HCT116 (cell line): ENCODE measurements at regions not wholly inside any gene's neighbourhood (a gene's known extent, or its start where the extent isn't known, plus 50 kb on each side); places are given as distances from the start of the nearest gene placed in this dataset.

ENCODE experiments used
- ATAC-seq: fragments of 200-7000 bp; cut with Tn5 transposase; 2 replicates; pipeline ENCODE4 v1.9.1; 2020; ENCODE audit warnings: mild to moderate bottlenecking, moderate library complexity
- BruUV-seq: library from RNA; stranded (reverse); fragments of 400-500 nt; replicated peaks from 2 replicates; lab custom pipeline; 2021; lab: Mats Ljungman, UMichigan
- CTCF ChIA-PET: fragments of 300-600 bp; sonication (Branson Sonifier 250); formaldehyde crosslinking; loops from one replicate; lab custom pipeline; 2021; ENCODE audit warnings: antibody characterized with exemption; lab: Charles Lee
- POLR2A ChIA-PET: fragments of 300-600, 350-600 bp; sonication (Branson Sonifier 250); formaldehyde crosslinking; loops from one replicate; lab custom pipeline; 2021; ENCODE audit warnings: antibody characterized with exemption; lab: Charles Lee
- RAD21 ChIA-PET, 2 experiments: fragments of 300-600 bp; sonication (Branson Sonifier 250); formaldehyde crosslinking; loops; one replicate each; lab custom pipeline; 2023; ENCODE audit warnings: low total read pairs in 2 of 2; ENCODE audit not compliant: uncharacterized antibody in 2 of 2, unreplicated experiment in 2 of 2, low non-redundant PET in 1 of 2; lab: Charles Lee
- DNase-seq: peaks from one replicate; pipeline ENCODE4 v3.0.0-alpha.2; 2010; ENCODE audit warnings: low read depth, low spot score
- H2AFZ ChIP-seq: fragments of 200-600 bp; shearing (Covaris generic), sonication (generic); 2 replicates; pipeline ENCODE4 v1.6.1; 2017; ENCODE audit warnings: low read depth, mixed run types, mixed read lengths, antibody characterized with exemption, low read length; ENCODE audit not compliant: poor library complexity, severe bottlenecking
- H3K27ac ChIP-seq: 2 replicates; pipeline ENCODE4 v1.5.1; 2012; ENCODE audit warnings: low read depth, low read length
- H3K27me3 ChIP-seq: fragments of 200-600 bp; sonication (generic); 2 replicates; pipeline ENCODE4 v1.6.1; 2016; ENCODE audit warnings: mixed run types, low read length, mixed read lengths; ENCODE audit not compliant: insufficient read depth
- H3K36me3 ChIP-seq, 2 experiments: fragments of 200-500 bp in 1 of 2; fragments of 200-600 bp in 1 of 2; sonication (Bioruptor generic) in 1 of 2; sonication (generic) in 1 of 2; 2 replicates each; pipeline versions ENCODE4 v1.5.1 to v1.6.1; 2014 to 2016; ENCODE audit warnings: low read length in 2 of 2, inconsistent platforms in 1 of 2, mixed read lengths in 1 of 2, mixed run types in 1 of 2; ENCODE audit not compliant: insufficient read depth in 2 of 2, control insufficient read depth in 1 of 2
- H3K4me1 ChIP-seq, 2 experiments: fragments of 200-600 bp in 1 of 2; sonication (generic) in 1 of 2; 2 replicates each; pipeline versions ENCODE4 v1.5.1 to v1.6.1; 2012 to 2017; ENCODE audit warnings: low read length in 2 of 2, inconsistent platforms in 1 of 2, mild to moderate bottlenecking in 1 of 2, mixed read lengths in 1 of 2, mixed run types in 1 of 2, moderate library complexity in 1 of 2; ENCODE audit not compliant: insufficient read depth in 2 of 2, control insufficient read depth in 1 of 2
- H3K4me2 ChIP-seq: fragments of 200-600 bp; sonication (generic); 2 replicates; pipeline ENCODE4 v1.6.1; 2017; ENCODE audit warnings: mixed run types, low read length, mixed read lengths
- H3K4me3 ChIP-seq, 2 experiments: fragments of 200-600 bp in 1 of 2; sonication (generic) in 1 of 2; replicated peaks in 1 of 2; 2 replicates each; pipeline ENCODE4 v1.5.1; 2011 to 2016; ENCODE audit warnings: low read length in 2 of 2, control low read depth in 1 of 2, low read depth in 1 of 2, mild to moderate bottlenecking in 1 of 2, mixed read lengths in 1 of 2, mixed run types in 1 of 2
- H3K79me2 ChIP-seq: fragments of 200-600 bp; sonication (generic); 2 replicates; pipeline ENCODE4 v1.6.1; 2017; ENCODE audit warnings: mild to moderate bottlenecking, mixed run types, low read length, moderate library complexity, mixed read lengths; ENCODE audit not compliant: insufficient read depth
- H3K9ac ChIP-seq: fragments of 200-600 bp; sonication (generic); 2 replicates; pipeline ENCODE4 v1.6.1; 2016; ENCODE audit warnings: low read length, mixed read lengths
- H3K9me2 ChIP-seq: fragments of 200-600 bp; sonication (generic), shearing (Covaris generic); 2 replicates; pipeline ENCODE4 v1.6.1; 2017; ENCODE audit warnings: mixed run types, mild to moderate bottlenecking, moderate library complexity; ENCODE audit not compliant: insufficient read depth
- H3K9me3 ChIP-seq, 2 experiments: fragments of 200-500 bp in 1 of 2; fragments of 200-600 bp in 1 of 2; sonication (Bioruptor generic) in 1 of 2; sonication (generic) in 1 of 2; 2 replicates each; pipeline ENCODE4 v1.6.1; 2014 to 2017; ENCODE audit warnings: low read length in 2 of 2, mixed read lengths in 2 of 2, inconsistent platforms in 1 of 2, low read depth in 1 of 2, mild to moderate bottlenecking in 1 of 2, mixed run types in 1 of 2, moderate library complexity in 1 of 2; ENCODE audit not compliant: control insufficient read depth in 1 of 2, insufficient read depth in 1 of 2
- H4K20me1 ChIP-seq: fragments of 200-600 bp; sonication (generic), shearing (Covaris generic); 2 replicates; pipeline ENCODE4 v1.6.1; 2017; ENCODE audit warnings: mixed run types, mild to moderate bottlenecking, moderate library complexity; ENCODE audit not compliant: insufficient read depth
- CTCF ChIP-seq, 3 experiments: fragments of 200-600 bp in 1 of 3; sonication (generic) in 1 of 3; IDR thresholded peaks in 2 of 3; conservative IDR thresholded peaks in 1 of 3; 2 replicates each; pipeline ENCODE4 v1.5.1; 2012 to 2017; ENCODE audit warnings: low read depth in 2 of 3, low read length in 2 of 3, antibody characterized with exemption in 1 of 3, borderline replicate concordance in 1 of 3, control low read depth in 1 of 3, mild to moderate bottlenecking in 1 of 3, mixed read lengths in 1 of 3, mixed run types in 1 of 3, moderate library complexity in 1 of 3; ENCODE audit not compliant: insufficient read depth in 1 of 3
- REST ChIP-seq: IDR thresholded peaks from 2 replicates; pipeline ENCODE4 v1.6.1; 2012; ENCODE audit warnings: low read depth
- SP1 ChIP-seq: IDR thresholded peaks from 2 replicates; pipeline ENCODE4 v1.6.1; 2012; ENCODE audit warnings: low read depth
- intact Hi-C: fragments of 100-400 bp; cut with micrococcal nuclease; formaldehyde crosslinking; loops from 2 replicates; pipeline ENCODE4 v1.10.0; 2022

DNA sequence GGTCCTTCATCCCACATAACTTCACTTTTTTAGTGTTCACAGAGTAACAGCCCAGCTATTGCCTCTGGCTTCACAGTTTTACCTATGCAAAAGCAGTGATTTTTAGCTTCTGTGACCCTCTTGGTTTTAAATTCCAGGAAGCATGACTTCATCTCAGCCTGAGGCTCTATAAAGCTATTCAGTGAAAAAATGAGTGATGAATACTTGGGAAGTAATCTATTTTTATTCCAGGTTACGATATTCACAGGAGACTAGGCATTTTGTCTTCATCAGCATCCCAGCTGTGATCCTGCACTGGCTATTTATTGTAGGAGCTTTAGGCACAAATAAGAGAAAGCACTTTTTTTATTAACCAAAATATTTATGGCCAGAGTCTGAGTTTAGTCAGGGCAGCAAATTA lies 164.8 kb downstream of the SNAPC1 start:
- Histone ChIP-seq H3K9ac (no peak overlapping the region), H2AFZ (no peak overlapping the region), H3K27me3 (peaks cover 55% of the 10 kb centered on the region), H3K9me2 (no peaks in the 10 kb centered on the region), H3K79me2 (no peaks in the 10 kb centered on the region), H3K4me2 (no peak overlapping the region), H3K4me1 (no peaks in the 10 kb centered on the region), H3K4me3 (no peak overlapping the region), H3K36me3 (no peaks in the 10 kb centered on the region), H3K9me3 (no peaks in the 10 kb centered on the region), H4K20me1 (no peaks in the 10 kb centered on the region), H3K27ac (no peak overlapping the region)
- POLR2A ChIA-PET: no interaction called here
- intact Hi-C loops: no loop called here
- no TSS peak for BruUV-seq
- CTCF ChIA-PET: interaction anchor here (0.9 kb wide), 1 partner anchor 199 kb away, joined by 3 read pairs; no protein-coding TSS in a partner anchor
- no peak for ATAC-seq
- TF ChIP-seq REST (no peak), CTCF (IDR thresholded peaks at IDR 0.05 in 2 of 3, conservative IDR thresholded peaks at IDR 0.05 in 1 of 3; ENCODE audit: borderline replicate concordance in 1 of 3, insufficient read depth in 1 of 3, low read depth in 2 of 3, low read length in 2 of 3) (no peak), SP1 (no peak)
- DNase-seq: no peak
- RAD21 ChIA-PET: no interaction called here
